ENCODE measurements at regions not wholly inside any gene's neighbourhood (a gene's known extent, or its start where the extent isn't known, plus 50 kb on each side); places are given as distances from the start of the nearest gene placed in this dataset.

- TF ChIP-seq EZH2 (IDR thresholded peaks at IDR 0.05; ENCODE audit: insufficient read depth, poor library complexity, severe bottlenecking), result no peak
- no peak for TF ChIP-seq EZH2phosphoT487 (IDR thresholded peaks at IDR 0.05; ENCODE audit: insufficient read depth, low read depth)
These were observed 175.3 kb downstream of the PHLDA1 start for GRCh38 chr12:75856235-75856634.
